ENCODE measurements at regions not wholly inside any gene's neighbourhood (a gene's known extent, or its start where the extent isn't known, plus 50 kb on each side); places are given as distances from the start of the nearest gene placed in this dataset.

GRCh38 chr3:159669766-159670165 lies 318.9 kb upstream of the IL12A start:
- TF ChIP-seq CTCF (IDR thresholded peaks at IDR 0.05) = no peak
- no peak for TF ChIP-seq POLR2A (IDR thresholded peaks at IDR 0.05)
